ENCODE measurements at regions not wholly inside any gene's neighbourhood (a gene's known extent, or its start where the extent isn't known, plus 50 kb on each side); places are given as distances from the start of the nearest gene placed in this dataset.

- ATAC-seq (ENCODE audit: low FRiP score) = no peak
- DNase-seq (ENCODE audit: low spot score) = no peak
- no peak for TF ChIP-seq CTCF (IDR thresholded peaks at IDR 0.05)
Observed at GRCh38 chr11:130760515-130761125, 155.7 kb downstream of the SNX19 start.

- no peak for TF ChIP-seq CTCF (IDR thresholded peaks at IDR 0.05)
- no peak for ATAC-seq (ENCODE audit: low FRiP score)
- DNase-seq (ENCODE audit: low spot score) = no peak
Observed at GRCh38 chr11:130761560-130762220, 154.6 kb downstream of the SNX19 start.

GRCh38 chr11:130762638-130763037 is 153.6 kb downstream of the SNX19 start:
- no peak for TF ChIP-seq CTCF (IDR thresholded peaks at IDR 0.05)
- DNase-seq (ENCODE audit: low spot score) (no peak), ATAC-seq (ENCODE audit: low FRiP score) (no peak)

GRCh38 chr11:130763087-130763980 is 152.9 kb downstream of the SNX19 start:
- no peak for TF ChIP-seq CTCF (IDR thresholded peaks at IDR 0.05)
- DNase-seq (ENCODE audit: low spot score) (no peak), ATAC-seq (ENCODE audit: low FRiP score) (no peak)

GRCh38 chr11:130765406-130765805 is 150.9 kb downstream of the SNX19 start:
- no peak for ATAC-seq (ENCODE audit: low FRiP score)
- no peak for TF ChIP-seq CTCF (IDR thresholded peaks at IDR 0.05)
- DNase-seq (ENCODE audit: low spot score) = no peak

GRCh38 chr11:130765951-130766649 is 150.2 kb downstream of the SNX19 start:
- no peak for DNase-seq (ENCODE audit: low spot score)
- no peak for TF ChIP-seq CTCF (IDR thresholded peaks at IDR 0.05)
- no peak for ATAC-seq (ENCODE audit: low FRiP score)
